ENCODE measurements at regions not wholly inside any gene's neighbourhood (a gene's known extent, or its start where the extent isn't known, plus 50 kb on each side); places are given as distances from the start of the nearest gene placed in this dataset.

DNA sequence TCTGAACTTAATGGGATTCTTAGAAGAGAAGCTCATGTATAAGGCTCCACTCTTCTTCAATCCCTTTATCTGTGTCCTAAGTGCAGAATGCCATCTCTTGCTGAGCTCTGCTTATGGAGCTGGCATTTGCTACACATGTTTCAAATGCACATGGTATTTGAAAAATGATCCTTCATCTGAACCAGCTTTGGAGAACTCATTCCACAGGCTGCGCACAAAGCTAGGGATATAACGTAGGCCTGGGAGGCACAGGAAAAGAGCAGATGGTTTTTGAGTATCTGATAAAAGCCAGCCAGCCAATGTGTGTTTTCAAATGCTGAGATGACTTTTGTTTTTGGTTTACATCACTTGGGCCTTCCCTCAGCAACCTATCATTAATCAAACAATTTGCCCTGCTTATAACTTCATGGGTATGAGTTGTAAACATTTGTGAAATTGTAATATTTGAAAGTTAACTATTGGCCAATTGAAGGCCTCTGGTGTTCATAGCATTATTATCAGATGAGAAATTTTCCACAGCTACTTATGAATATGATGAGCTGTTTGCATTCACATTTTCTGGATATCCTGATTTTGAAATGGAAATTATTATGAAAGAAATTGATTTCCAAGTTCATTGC is 729.0 kb downstream of the FGF9 start:
- no peak for FAIRE-seq
- intact Hi-C loops (cut with micrococcal nuclease) = no loop called here

More for the DNA sequence above, 729.0 kb downstream of the FGF9 start:
- TF ChIP-seq EZH2 (IDR thresholded peaks at IDR 0.05; ENCODE audit: borderline replicate concordance, low read depth, low read length, severe bottlenecking) = no peak
- TF ChIP-seq, protein P1, sequence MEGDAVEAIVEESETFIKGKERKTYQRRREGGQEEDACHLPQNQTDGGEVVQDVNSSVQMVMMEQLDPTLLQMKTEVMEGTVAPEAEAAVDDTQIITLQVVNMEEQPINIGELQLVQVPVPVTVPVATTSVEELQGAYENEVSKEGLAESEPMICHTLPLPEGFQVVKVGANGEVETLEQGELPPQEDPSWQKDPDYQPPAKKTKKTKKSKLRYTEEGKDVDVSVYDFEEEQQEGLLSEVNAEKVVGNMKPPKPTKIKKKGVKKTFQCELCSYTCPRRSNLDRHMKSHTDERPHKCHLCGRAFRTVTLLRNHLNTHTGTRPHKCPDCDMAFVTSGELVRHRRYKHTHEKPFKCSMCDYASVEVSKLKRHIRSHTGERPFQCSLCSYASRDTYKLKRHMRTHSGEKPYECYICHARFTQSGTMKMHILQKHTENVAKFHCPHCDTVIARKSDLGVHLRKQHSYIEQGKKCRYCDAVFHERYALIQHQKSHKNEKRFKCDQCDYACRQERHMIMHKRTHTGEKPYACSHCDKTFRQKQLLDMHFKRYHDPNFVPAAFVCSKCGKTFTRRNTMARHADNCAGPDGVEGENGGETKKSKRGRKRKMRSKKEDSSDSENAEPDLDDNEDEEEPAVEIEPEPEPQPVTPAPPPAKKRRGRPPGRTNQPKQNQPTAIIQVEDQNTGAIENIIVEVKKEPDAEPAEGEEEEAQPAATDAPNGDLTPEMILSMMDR (IDR thresholded peaks at IDR 0.05; ENCODE audit: extremely low read depth in 1 of 2, insufficient read depth in 1 of 2, low read depth in 1 of 2, low read length in 2 of 2) = no peak
- no peak for TF ChIP-seq FOS (IDR thresholded peaks at IDR 0.05; ENCODE audit: borderline replicate concordance, insufficient read depth, low read length)
- no peak for TF ChIP-seq POLR2A (IDR thresholded peaks at IDR 0.05; ENCODE audit: low read depth, low read length)
- TF ChIP-seq, protein P2, sequence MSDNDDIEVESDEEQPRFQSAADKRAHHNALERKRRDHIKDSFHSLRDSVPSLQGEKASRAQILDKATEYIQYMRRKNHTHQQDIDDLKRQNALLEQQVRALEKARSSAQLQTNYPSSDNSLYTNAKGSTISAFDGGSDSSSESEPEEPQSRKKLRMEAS (IDR thresholded peaks at IDR 0.05; ENCODE audit: insufficient read depth, insufficient read length) = no peak
- TF ChIP-seq GATA2 (IDR thresholded peaks at IDR 0.05; ENCODE audit: insufficient read depth, insufficient read length, low read depth, low read length) = no peak
- TF ChIP-seq JUN (IDR thresholded peaks at IDR 0.05; ENCODE audit: borderline replicate concordance, insufficient read depth, insufficient read length, low read depth) = no peak
- TF ChIP-seq POLR2AphosphoS5 (IDR thresholded peaks at IDR 0.05; ENCODE audit: insufficient read depth, low read depth, low read length) = no peak
- no peak for TF ChIP-seq MYC (IDR thresholded peaks at IDR 0.05; ENCODE audit: low read depth, low read length)
- Histone ChIP-seq H3K27ac (ENCODE audit: insufficient read depth, low read depth, low read length) (no peak overlapping the region), H3K4me1 (ENCODE audit: control insufficient read depth, extremely low read depth, insufficient read depth, low read length) (no peaks in the 10 kb centered on the region), H3K9ac (replicated peaks; ENCODE audit: extremely low read depth, insufficient read depth, low read length) (no peak overlapping the region), H3K9me1 (replicated peaks; ENCODE audit: control insufficient read depth, extremely low read depth, insufficient read depth, low read length) (no peaks in the 10 kb centered on the region), H3K4me3 (replicated peaks in 1 of 3; ENCODE audit: insufficient read depth in 1 of 3, low read depth in 1 of 3, low read length in 3 of 3) (no peak overlapping the region), H3K79me2 (ENCODE audit: control insufficient read depth, insufficient read depth, low read length) (no peaks in the 10 kb centered on the region), H3K27me3 (ENCODE audit: control insufficient read depth in 2 of 2, insufficient read depth in 2 of 2, low read length in 2 of 2) (no peaks in the 10 kb centered on the region), H2AFZ (ENCODE audit: low read depth, low read length) (no peak overlapping the region), H3K36me3 (ENCODE audit: control insufficient read depth in 2 of 2, extremely low read depth in 1 of 2, insufficient read depth in 2 of 2, low read length in 2 of 2) (no peaks in the 10 kb centered on the region), H4K20me1 (replicated peaks; ENCODE audit: control insufficient read depth, extremely low read depth, insufficient read depth, low read length) (no peaks in the 10 kb centered on the region), H3K4me2 (ENCODE audit: insufficient read depth, low read length) (no peak overlapping the region), H3K9me3 (replicated peaks; ENCODE audit: control insufficient read depth, insufficient read depth, low read length) (peaks cover 9% of the 10 kb centered on the region)
- ChIA-PET CTCF (no interaction called here), POLR2A (no interaction called here)
- dilution Hi-C loops (cut with MboI; ENCODE audit: extremely low pct_ligation_motif_present, low sequenced_read_pairs) = no loop called here
- DNase-seq (ENCODE audit: low read depth, low spot score) = no peak
- BruUV-seq (replicated peaks) = no TSS peak

Measured in endothelial cell of umbilical vein (primary cell).